IMR-90 (cell line): ENCODE measurements at regions not wholly inside any gene's neighbourhood (a gene's known extent, or its start where the extent isn't known, plus 50 kb on each side); places are given as distances from the start of the nearest gene placed in this dataset.

Experiments used
- ATAC-seq: fragments of 200-7000 bp; cut with Tn5 transposase; 2 replicates; pipeline ENCODE4 v1.9.1; 2020; ENCODE audit warnings: low read depth, mild to moderate bottlenecking, moderate library complexity
- BruUV-seq: library from RNA; stranded (reverse); fragments of 400-500 nt; replicated peaks from 2 replicates; lab custom pipeline; 2021; lab: Mats Ljungman, UMichigan
- CTCF ChIA-PET: fragments of 300-600 bp; formaldehyde crosslinking; extraction: SDS; loops from one replicate; lab custom pipeline; 2021; ENCODE audit warnings: antibody characterized with exemption; lab: Yijun Ruan, JAX
- POLR2A ChIA-PET: fragments of 300-600 bp; sonication (Branson Sonifier 250); formaldehyde crosslinking; loops from one replicate; lab custom pipeline; 2022; ENCODE audit warnings: antibody characterized with exemption; ENCODE audit not compliant: unreplicated experiment; lab: Charles Lee
- DNase-seq: peaks from one replicate; pipeline ENCODE4 v3.0.0; 2013
- H2AFZ ChIP-seq: replicated peaks from 2 replicates; pipeline ENCODE3; 2013; ENCODE audit warnings: low read length, mild to moderate bottlenecking; ENCODE audit not compliant: poor library complexity
- H2AK5ac ChIP-seq: 2 replicates; pipeline ENCODE4 v1.6.1; 2013; ENCODE audit warnings: low read depth, low read length, inconsistent platforms
- H2AK9ac ChIP-seq: replicated peaks from 2 replicates; pipeline ENCODE3; 2013; ENCODE audit warnings: mild to moderate bottlenecking, low read depth, low read length, moderate library complexity; ENCODE audit not compliant: poor library complexity
- H2BK120ac ChIP-seq: 2 replicates; pipeline ENCODE4 v1.6.1; 2013; ENCODE audit warnings: low read depth, low read length, inconsistent platforms
- H2BK15ac ChIP-seq: 3 replicates; pipeline ENCODE4 v1.6.1; 2013; ENCODE audit warnings: low read depth, low read length, inconsistent platforms
- H2BK20ac ChIP-seq: 2 replicates; pipeline ENCODE4 v1.6.1; 2013; ENCODE audit warnings: low read depth, mild to moderate bottlenecking, inconsistent platforms, low read length, moderate library complexity
- H2BK5ac ChIP-seq: 2 replicates; pipeline ENCODE4 v1.6.1; 2013; ENCODE audit warnings: mild to moderate bottlenecking, low read depth, low read length, inconsistent platforms; ENCODE audit not compliant: poor library complexity, severe bottlenecking
- H3K14ac ChIP-seq: replicated peaks from 2 replicates; pipeline ENCODE4 v1.6.1; 2013; ENCODE audit warnings: low read depth, low read length, inconsistent platforms
- H3K18ac ChIP-seq: 2 replicates; pipeline ENCODE4 v1.6.1; 2013; ENCODE audit warnings: low read depth, low read length, control low read depth
- H3K23ac ChIP-seq: 2 replicates; pipeline ENCODE4 v1.6.1; 2013; ENCODE audit warnings: low read depth, low read length, inconsistent platforms
- H3K27ac ChIP-seq: 2 replicates; pipeline ENCODE4 v1.5.1; 2013; ENCODE audit warnings: mild to moderate bottlenecking, control low read depth, low read length; ENCODE audit not compliant: insufficient read depth
- H3K27me3 ChIP-seq: 2 replicates; pipeline ENCODE4 v1.6.1; 2013; ENCODE audit warnings: low read length; ENCODE audit not compliant: control insufficient read depth, insufficient read depth
- H3K36me3 ChIP-seq: 2 replicates; pipeline ENCODE4 v1.6.1; 2013; ENCODE audit warnings: low read length, mixed read lengths; ENCODE audit not compliant: control insufficient read depth, insufficient read depth
- H3K4ac ChIP-seq: 2 replicates; pipeline ENCODE4 v1.6.1; 2013; ENCODE audit warnings: low read depth, low read length, inconsistent platforms
- H3K4me1 ChIP-seq: 2 replicates; pipeline ENCODE4 v1.6.1; 2013; ENCODE audit warnings: low read length, mixed read lengths; ENCODE audit not compliant: control insufficient read depth, insufficient read depth
- H3K4me2 ChIP-seq: 2 replicates; pipeline ENCODE4 v1.6.1; 2013; ENCODE audit warnings: low read depth, mild to moderate bottlenecking, control low read depth, low read length, moderate library complexity
- H3K4me3 ChIP-seq: 2 replicates; pipeline ENCODE4 v1.5.1; 2013; ENCODE audit warnings: low read depth, mild to moderate bottlenecking, control low read depth, low read length, moderate library complexity; ENCODE audit not compliant: insufficient read depth
- H3K56ac ChIP-seq: 2 replicates; pipeline ENCODE4 v1.6.1; 2013; ENCODE audit warnings: low read length, inconsistent platforms; ENCODE audit not compliant: insufficient read depth; ENCODE audit errors: extremely low read depth
- H3K79me1 ChIP-seq, 2 experiments: 2 replicates each; pipeline ENCODE4 v1.6.1; 2013; ENCODE audit warnings: low read length in 2 of 2, inconsistent platforms in 1 of 2, low read depth in 1 of 2
- H3K9ac ChIP-seq: 2 replicates; pipeline ENCODE4 v1.6.1; 2013; ENCODE audit warnings: low read depth, low read length, control low read depth
- H3K9me1 ChIP-seq: 2 replicates; pipeline ENCODE4 v1.6.1; 2013; ENCODE audit warnings: low read length, inconsistent platforms; ENCODE audit not compliant: insufficient read depth
- H3K9me3 ChIP-seq: 2 replicates; pipeline ENCODE4 v1.6.1; 2013; ENCODE audit warnings: low read length; ENCODE audit not compliant: control insufficient read depth, insufficient read depth
- H4K20me1 ChIP-seq: 2 replicates; pipeline ENCODE4 v1.6.1; 2013; ENCODE audit warnings: low read length, inconsistent platforms; ENCODE audit not compliant: insufficient read depth
- H4K5ac ChIP-seq: 2 replicates; pipeline ENCODE4 v1.6.1; 2013; ENCODE audit warnings: mild to moderate bottlenecking, low read depth, low read length, control low read depth
- H4K8ac ChIP-seq, 2 experiments: 2 replicates each; pipeline ENCODE4 v1.6.1; 2013; ENCODE audit warnings: low read depth in 2 of 2, low read length in 2 of 2, control low read depth in 1 of 2, inconsistent platforms in 1 of 2
- H4K91ac ChIP-seq: 2 replicates; pipeline ENCODE4 v1.6.1; 2013; ENCODE audit warnings: low read depth, low read length, inconsistent platforms; ENCODE audit not compliant: insufficient read depth
- CEBPB ChIP-seq: IDR thresholded peaks from 2 replicates; pipeline ENCODE4 v1.6.1; 2012; ENCODE audit warnings: low read depth, low read length, improper control_type of control experiment
- CHD1 ChIP-seq: IDR thresholded peaks from 2 replicates; pipeline ENCODE4 v1.6.1; 2012; ENCODE audit warnings: low read depth, low read length, improper control_type of control experiment
- FOS ChIP-seq: fragments of 150-350 bp; IDR thresholded peaks from 2 replicates; pipeline ENCODE4 v1.6.1; 2016; ENCODE audit warnings: low read depth, low read length
- MAFK ChIP-seq: IDR thresholded peaks from 2 replicates; pipeline ENCODE4 v1.6.1; 2012; ENCODE audit warnings: low read depth, low read length, improper control_type of control experiment
- NFE2L2 ChIP-seq: fragments of 150-350 bp; IDR thresholded peaks from 2 replicates; pipeline ENCODE4 v1.6.1; 2016; ENCODE audit warnings: low read depth, mild to moderate bottlenecking, low read length
- RAD21 ChIP-seq: IDR thresholded peaks from 2 replicates; pipeline ENCODE4 v1.6.1; 2012; ENCODE audit warnings: low read length, improper control_type of control experiment
- RCOR1 ChIP-seq: IDR thresholded peaks from 2 replicates; pipeline ENCODE4 v1.6.1; 2012; ENCODE audit warnings: mild to moderate bottlenecking, low read length, improper control_type of control experiment; ENCODE audit not compliant: insufficient replicate concordance
- RFX5 ChIP-seq: IDR thresholded peaks from 2 replicates; pipeline ENCODE4 v1.8.0; 2012; ENCODE audit warnings: low read depth, mild to moderate bottlenecking, low read length, moderate library complexity
- SMC3 ChIP-seq: fragments of 150-350 bp; IDR thresholded peaks from 2 replicates; pipeline ENCODE4 v1.6.1; 2016; ENCODE audit warnings: low read depth, mild to moderate bottlenecking, antibody characterized with exemption, low read length, moderate library complexity
- dilution Hi-C: fragments of 300-500 bp; cut with HindIII; formaldehyde crosslinking; loops from one replicate; pipeline ENCODE4 v1.14.3; 2018; ENCODE audit warnings: low sequenced_read_pairs; ENCODE audit not compliant: unreplicated experiment
- in situ Hi-C: fragments of 300-500 bp; cut with MboI; formaldehyde crosslinking; loops from 3 replicates; pipeline ENCODE4 v1.14.3; 2019; ENCODE audit warnings: low sequenced_read_pairs, inconsistent platforms, mixed read lengths
- intact Hi-C: fragments of 100-400 bp; cut with micrococcal nuclease; formaldehyde crosslinking; loops from 2 replicates; pipeline ENCODE4 v1.10.0; 2022
- TF ChIP-seq, protein P1 (sequence below): fragments of 150-350 bp; IDR thresholded peaks from 2 replicates; pipeline ENCODE4 v1.6.1; 2016; ENCODE audit warnings: low read depth, mild to moderate bottlenecking, low read length, moderate library complexity, borderline replicate concordance

DNA sequence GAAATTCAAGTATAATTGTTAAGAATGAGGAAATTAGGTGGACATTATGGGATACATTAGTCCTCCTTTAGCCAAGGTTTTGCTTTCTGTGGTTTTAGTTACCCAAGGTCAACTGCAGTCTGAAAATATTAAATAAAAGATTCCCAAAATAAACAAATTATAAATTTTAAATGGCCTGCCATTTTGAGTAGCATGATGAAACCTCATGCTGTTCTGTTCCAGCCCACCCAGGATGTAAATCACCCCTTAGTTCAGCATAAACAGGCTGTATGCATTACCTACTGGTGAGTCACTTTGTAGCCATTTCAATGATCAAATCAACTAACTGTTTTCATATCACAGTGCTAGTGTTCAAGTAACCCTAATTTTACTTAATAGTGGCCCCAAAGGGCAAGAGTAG is 132.5 kb upstream of the LYPLAL1 start:
- POLR2A ChIA-PET, result no interaction called here
- Histone ChIP-seq H3K4ac (no peak overlapping the region), H3K36me3 (no peaks in the 10 kb centered on the region), H3K4me1 (peaks cover 6% of the 10 kb centered on the region), H2AK9ac (no peak overlapping the region), H2BK15ac (0 out of 3 replicates have a peak overlapping the region, but pooled peaks have one; percentile 30), H3K27ac (no peak overlapping the region), H3K9ac (no peak overlapping the region), H3K23ac (no peak overlapping the region), H2AK5ac (no peak overlapping the region), H3K56ac (no peak overlapping the region), H3K27me3 (no peaks in the 10 kb centered on the region), H2BK5ac (peak overlapping the region; percentile 60), H4K5ac (no peak overlapping the region; the same call in 1 of the 2 replicates), H3K4me2 (no peak overlapping the region), H3K9me3 (peaks cover 2% of the 10 kb centered on the region), H2BK120ac (peak overlapping the region; percentile 72; the same call in 1 of the 2 replicates), H3K9me1 (no peaks in the 10 kb centered on the region), H3K18ac (peak overlapping the region; percentile 82; the same call in 1 of the 2 replicates), H3K14ac (no peak overlapping the region), H4K91ac (peak overlapping the region; percentile 38; the same call in 1 of the 2 replicates), H4K20me1 (no peaks in the 10 kb centered on the region), H4K8ac (peak overlapping the region; percentile 20 to 59; a peak in 2 of 4 replicates), H3K79me1 (no peaks in the 10 kb centered on the region), H2BK20ac (peak overlapping the region; percentile 32; the same call in 1 of the 2 replicates), H3K4me3 (no peak overlapping the region), H2AFZ (no peak overlapping the region)
- ATAC-seq (peak; percentile 89), DNase-seq (peak; percentile 87)
- intact Hi-C loops (no loop called here), dilution Hi-C loops (no loop called here), in situ Hi-C loops (no loop called here)
- no TSS peak for BruUV-seq
- CTCF ChIA-PET, result no interaction called here
- TF ChIP-seq MAFK (no peak; the same call in 1 of the 2 replicates), SMC3 (no peak), RFX5 (no peak), FOS (0 out of 2 replicates have a peak, but pooled peaks have one; percentile 32), NFE2L2 (no peak), CEBPB (peak; percentile 64), CHD1 (no peak), RCOR1 (no peak), RAD21 (no peak)
- TF ChIP-seq, protein P1, sequence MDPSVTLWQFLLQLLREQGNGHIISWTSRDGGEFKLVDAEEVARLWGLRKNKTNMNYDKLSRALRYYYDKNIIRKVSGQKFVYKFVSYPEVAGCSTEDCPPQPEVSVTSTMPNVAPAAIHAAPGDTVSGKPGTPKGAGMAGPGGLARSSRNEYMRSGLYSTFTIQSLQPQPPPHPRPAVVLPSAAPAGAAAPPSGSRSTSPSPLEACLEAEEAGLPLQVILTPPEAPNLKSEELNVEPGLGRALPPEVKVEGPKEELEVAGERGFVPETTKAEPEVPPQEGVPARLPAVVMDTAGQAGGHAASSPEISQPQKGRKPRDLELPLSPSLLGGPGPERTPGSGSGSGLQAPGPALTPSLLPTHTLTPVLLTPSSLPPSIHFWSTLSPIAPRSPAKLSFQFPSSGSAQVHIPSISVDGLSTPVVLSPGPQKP, result no peak
